Activated effector memory CD4-positive, alpha-beta T cell treated with Interleukin-2 at 50 U/mL for 16 hours (primary cell): ENCODE measurements at regions not wholly inside any gene's neighbourhood (a gene's known extent, or its start where the extent isn't known, plus 50 kb on each side); places are given as distances from the start of the nearest gene placed in this dataset.
"Not testable (repeated sequence)": the region's sequence is repeated elsewhere in the genome, so short reads cannot be mapped to it uniquely, and the experiment has no call there.

Experiments
- DNase-seq: peaks from one replicate; pipeline ENCODE4 v3.0.0-alpha.2; 2020

- DNase-seq, result not testable (repeated sequence)
Measured at GRCh38 chr3:95860628-95861027, 953.8 kb upstream of the EPHA6 start.

DNA sequence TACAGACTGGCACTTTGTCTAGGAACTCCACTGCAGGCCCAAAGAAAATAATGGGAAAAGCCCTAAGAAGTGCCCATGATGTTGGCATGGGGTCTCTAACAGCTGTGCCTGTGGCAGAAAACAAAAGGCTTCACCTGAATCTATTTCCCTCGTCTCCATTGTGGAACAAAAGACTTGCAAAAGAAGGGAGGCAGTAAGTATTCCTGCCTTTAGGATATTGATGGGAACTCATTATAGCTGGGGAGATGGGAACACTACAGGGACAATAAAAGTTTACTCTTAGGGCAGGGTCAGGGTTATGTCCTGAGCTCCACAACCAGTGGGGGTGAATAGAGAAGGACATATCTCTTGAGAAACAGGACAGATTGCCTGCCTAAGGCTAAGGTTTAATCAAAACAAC lies 930.6 kb upstream of the EPHA6 start:
- DNase-seq, result no peak

- DNase-seq, result no peak
Measured at GRCh38 chr3:95886616-95887015, 927.8 kb upstream of the EPHA6 start.

GRCh38 chr3:95887114-95887513 lies 927.3 kb upstream of the EPHA6 start:
- DNase-seq, result no peak

DNA sequence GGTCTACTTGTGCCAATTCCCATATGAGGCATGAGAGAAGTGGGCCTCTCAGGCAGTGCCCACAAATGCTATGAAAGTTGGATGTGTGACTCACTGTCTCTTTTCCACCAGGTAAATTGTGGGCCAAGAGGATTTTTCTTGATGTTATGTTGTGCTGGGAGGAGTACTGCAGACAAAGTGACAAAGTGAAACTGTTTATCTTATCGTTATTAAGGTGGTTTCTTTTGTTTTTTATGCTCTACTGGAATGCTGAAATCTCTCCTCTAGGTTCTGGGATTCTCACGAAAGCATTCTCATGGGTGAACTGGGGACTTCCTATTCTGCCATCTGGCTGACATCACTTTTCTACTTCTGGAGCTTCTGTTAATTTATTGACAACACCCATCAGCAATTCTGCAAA lies 919.6 kb upstream of the EPHA6 start:
- no peak for DNase-seq

GRCh38 chr3:95899494-95899893 lies 914.9 kb upstream of the EPHA6 start:
- no peak for DNase-seq

GRCh38 chr3:95899911-95900310 lies 914.5 kb upstream of the EPHA6 start:
- no peak for DNase-seq

- no peak for DNase-seq
Measured at GRCh38 chr3:95901948-95902347, 912.4 kb upstream of the EPHA6 start.

GRCh38 chr3:95905182-95905581 lies 909.2 kb upstream of the EPHA6 start:
- no peak for DNase-seq

- no peak for DNase-seq
Measured at GRCh38 chr3:95911767-95912166, 902.6 kb upstream of the EPHA6 start.

DNA sequence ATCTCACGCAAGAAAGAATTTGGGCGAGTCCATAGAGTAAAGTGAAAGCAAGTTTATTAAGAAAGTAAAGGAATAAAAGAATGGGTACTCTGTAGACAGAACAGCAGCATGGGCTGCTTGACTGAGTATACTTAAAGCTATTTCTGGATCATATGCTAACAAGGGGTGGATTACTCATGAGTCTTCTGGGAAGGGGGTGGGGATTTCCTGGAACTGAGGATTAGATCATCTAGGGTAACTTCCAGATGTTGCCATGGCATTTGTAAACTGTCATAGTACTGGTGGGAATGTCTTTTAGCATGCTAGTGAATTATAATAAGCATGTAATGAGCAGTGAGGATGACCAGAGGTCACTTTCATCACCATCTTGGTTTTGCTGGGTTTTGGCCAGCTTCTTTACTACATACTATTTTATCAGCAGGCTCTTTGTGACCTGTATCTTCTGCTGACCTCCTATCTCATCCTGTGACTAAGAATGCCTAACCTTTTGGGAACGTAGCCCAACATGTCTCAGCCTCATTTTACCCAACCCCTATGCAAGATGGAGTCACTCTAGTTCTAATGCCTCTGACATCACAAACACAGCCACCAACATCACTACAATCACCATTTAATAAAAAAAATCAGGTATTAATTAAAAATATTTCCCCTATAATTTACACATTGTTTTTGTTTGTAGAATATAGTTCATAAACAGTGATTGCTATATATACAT lies 890.7 kb upstream of the EPHA6 start:
- no peak for DNase-seq

DNA sequence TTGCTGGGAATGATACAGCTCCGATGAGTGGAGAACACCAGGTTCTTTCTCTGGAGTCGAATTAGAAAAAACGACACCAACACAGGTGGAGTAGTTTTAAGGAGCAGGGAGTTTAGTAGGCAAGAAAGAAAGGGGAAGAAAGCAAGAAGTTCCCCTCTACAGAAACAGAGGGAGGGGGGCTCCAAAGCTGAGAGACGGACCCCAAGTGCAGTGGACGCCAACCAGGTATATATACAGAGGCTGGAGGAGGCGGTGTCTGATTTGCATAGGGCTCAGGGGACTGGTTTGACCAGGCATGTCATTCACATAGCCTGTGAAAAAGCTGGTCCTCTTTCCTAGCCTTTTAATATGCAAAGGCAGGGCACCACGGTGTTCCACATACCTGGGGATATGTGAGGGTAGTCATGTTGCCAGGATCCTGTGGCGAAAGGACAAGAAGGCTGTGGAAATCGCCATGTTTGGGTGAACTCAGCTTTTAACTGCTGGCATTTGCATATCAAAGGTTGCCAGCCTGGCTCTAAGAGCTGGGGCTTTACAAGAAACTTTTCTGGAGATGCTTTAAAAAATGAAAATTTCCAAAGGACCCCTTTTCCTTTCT lies 887.4 kb upstream of the EPHA6 start:
- no peak for DNase-seq

DNA sequence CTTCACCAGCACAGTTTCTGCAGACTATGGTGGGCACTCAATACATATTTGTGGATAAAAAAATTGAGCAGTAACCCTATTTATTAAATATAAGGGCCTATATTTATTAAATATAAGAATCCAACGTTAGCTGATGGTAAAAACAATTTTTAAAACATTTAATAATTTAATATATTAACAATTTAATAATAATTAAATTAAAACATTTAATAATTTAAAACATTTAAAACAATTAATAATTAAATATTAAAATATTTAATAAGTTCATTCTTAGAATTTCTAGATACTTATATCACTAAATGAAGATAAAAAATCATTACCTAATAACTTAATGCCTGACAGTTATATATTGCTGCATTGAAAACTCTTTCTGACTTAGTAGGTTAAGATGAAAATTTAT lies 880.2 kb upstream of the EPHA6 start:
- no peak for DNase-seq

- no peak for DNase-seq
Measured at GRCh38 chr3:95939235-95939809, 875.1 kb upstream of the EPHA6 start.

DNA sequence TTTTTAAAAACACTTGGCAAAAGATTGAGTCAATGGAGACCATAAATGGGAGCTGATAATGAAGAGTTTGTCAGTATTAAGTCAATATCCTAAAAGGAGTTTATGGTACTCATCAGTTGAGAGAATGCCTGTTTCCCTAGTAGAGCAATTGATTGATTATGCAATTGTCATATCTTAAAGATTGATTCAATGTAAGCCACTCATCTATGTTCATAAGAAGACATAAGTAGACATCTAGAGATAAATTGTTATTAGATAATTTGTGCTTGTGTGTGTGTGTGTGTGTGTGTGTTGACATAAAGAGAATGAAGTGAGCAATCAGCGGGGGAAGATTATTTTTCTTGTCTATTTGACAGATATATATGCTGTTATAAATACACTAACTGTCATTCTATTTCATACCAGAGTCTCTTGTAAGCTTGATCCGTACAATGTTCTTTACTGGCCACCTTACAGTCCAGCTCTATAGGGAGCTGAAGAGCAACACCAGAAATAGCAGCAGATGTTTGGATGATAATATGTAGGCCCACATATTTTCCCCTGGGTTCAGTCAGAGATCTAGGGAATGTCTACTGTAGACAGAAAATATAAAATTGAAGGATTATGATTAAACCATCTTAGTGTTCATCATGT lies 848.6 kb upstream of the EPHA6 start:
- DNase-seq, result no peak

DNA sequence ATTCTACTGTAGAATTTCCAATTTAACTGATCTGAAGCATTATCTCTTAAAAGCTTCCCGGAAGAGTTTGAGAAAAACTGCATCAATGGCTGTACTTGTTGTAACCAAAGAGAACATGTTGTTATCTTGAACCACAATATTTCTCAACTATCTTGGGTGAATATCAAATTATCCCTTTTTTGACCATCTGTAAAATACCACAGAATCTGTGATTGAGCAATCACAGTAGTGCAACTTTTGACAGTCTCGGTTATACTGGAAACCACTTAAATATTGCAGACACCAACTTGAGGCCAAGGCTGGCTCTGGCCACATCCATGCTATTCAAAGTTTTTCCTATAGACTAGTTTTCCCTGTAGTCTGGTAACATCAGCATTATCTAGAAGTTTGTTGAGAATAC lies 842.8 kb upstream of the EPHA6 start:
- DNase-seq, result no peak

DNA sequence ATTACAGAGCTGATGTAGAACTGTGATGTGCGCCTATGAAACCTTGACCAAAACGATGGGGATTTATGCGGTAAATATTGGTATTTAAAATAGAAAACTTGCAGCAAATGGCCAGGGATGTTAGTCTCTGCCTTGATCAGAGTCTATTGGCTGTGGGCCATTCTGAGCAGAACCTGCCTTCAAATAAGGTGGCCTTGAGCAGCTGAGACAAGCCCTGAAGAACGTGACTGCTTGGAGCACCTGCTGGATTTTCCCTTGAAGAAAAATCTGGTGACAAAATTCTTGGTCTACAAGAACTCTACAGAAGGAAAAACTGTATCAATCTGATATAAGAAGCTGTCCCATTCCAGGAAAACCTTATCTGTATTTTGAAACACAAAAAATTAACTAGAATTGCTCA lies 820.1 kb upstream of the EPHA6 start:
- DNase-seq, result no peak

DNA sequence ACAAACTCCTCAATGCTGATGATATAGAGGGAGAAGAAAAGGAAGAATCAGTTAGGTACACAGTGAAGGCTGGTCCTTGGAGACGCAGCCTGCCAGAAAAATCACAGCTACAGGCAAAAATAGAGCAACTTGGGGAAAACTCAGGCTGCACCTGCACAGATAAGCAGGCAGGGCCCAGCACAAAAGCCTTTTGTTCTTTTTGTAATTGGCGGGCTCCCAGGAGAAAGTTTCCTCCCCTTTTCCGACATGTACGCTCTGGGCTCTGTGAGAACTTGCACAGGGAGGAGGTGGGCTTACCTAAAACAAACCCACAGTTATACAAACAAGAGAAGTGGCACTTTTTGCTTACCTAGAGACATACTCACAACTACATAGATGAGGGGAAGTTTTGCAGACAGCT lies 813.4 kb upstream of the EPHA6 start:
- no peak for DNase-seq

DNA sequence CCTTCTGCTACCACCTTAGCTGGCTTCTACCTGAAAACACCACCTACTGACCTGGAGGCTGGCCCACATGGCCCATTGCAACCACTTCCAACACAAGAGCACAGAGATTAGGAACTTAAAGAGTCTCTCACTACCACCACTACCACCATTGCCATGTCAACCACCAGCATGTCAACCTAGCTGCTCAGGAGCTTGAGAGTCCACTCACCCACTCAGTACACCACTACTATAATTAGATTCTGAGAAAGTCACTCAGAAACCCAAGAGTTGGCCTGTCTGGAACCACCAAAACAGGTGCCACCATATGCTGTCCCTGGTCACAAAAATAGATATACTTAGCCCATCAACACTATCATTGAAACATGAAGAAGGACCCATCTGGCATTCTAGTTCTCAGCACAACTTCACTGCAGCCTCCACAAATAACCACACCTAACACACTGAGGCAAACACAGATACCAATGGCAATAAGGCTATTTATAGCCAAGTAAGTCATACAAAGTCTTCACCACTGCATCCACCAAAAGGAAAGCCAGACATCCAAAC lies 806.7 kb upstream of the EPHA6 start:
- DNase-seq, result no peak

GRCh38 chr3:96012939-96013338 lies 801.5 kb upstream of the EPHA6 start:
- no peak for DNase-seq

- no peak for DNase-seq
Measured at GRCh38 chr3:96017556-96017955, 796.8 kb upstream of the EPHA6 start.

GRCh38 chr3:96022676-96023075 lies 791.7 kb upstream of the EPHA6 start:
- DNase-seq, result no peak

DNA sequence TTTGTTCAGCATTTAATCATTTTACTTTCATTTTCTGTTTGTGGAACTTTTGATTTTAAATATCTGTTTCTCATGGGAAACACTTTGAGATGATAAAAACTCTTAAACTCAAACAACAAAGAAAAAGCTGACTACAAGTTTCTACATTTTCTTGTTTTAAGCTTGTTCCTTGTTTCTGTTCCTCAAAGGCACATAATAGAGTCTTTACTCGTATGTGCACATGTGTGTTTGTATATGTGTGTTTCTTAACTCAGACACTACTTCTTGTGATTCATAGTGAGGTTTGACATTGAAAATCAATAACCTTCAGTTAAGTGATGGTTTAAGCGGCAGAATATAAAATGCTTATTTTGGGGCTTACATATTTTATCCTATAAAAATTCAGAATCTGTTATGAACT lies 786.7 kb upstream of the EPHA6 start:
- no peak for DNase-seq

DNA sequence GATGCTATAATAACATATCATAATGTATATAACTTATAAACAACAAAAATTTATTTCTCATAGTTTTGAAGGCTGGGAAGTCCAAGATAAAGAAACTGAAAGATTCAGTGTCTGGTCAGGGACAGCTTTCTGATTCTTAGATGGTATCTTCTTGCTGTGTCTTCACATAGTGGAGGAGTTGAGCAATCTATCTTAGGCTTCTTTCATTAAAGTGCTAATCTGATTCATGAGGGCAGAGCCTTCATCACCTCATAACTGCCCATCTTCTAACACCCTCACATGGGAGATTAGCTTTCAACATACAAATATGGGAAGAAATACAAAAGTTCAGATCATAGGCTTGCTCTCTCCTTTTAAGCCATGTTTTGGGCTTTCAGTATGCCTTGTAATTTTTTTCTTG lies 774.8 kb upstream of the EPHA6 start:
- no peak for DNase-seq
